Keratinocyte (primary cell): ENCODE measurements at regions not wholly inside any gene's neighbourhood (a gene's known extent, or its start where the extent isn't known, plus 50 kb on each side); places are given as distances from the start of the nearest gene placed in this dataset.

Experiments
- CTCF ChIP-seq, 3 experiments: IDR thresholded peaks in 1 of 3; conservative IDR thresholded peaks in 1 of 3; optimal IDR thresholded peaks in 1 of 3; 2 replicates in 2 of 3; 3 replicates in 1 of 3; pipeline versions ENCODE3 to v1.5.1; 2011; ENCODE audit warnings: low read length in 3 of 3, mild to moderate bottlenecking in 3 of 3, moderate library complexity in 2 of 3, control low read depth in 1 of 3, inconsistent platforms in 1 of 3; ENCODE audit not compliant: insufficient read depth in 2 of 3; ENCODE audit errors: extremely low read depth in 1 of 3
- EZH2 ChIP-seq: IDR thresholded peaks from one replicate; pipeline ENCODE4 v1.6.1; 2012; ENCODE audit warnings: inconsistent platforms, mild to moderate bottlenecking, low read length, moderate library complexity

DNA sequence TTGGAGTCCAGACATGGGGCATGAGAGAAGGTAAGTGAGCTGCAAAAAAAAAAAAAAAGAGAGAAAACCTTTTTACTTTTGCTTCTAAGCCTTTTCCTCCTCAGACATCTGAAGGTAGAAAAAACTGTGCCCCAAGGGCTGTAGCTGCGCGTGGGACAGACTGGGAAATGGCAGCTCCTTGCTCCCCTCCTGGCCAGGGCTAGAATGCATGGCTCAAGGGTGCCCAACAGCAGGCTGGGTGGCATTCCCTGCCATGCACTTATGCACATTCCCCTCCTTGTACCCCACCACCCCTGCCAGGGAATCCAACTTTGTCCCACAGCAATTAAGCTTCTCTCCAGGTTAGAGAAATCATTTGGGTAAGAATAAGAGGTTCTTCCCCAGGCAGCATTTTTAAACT is 421.2 kb downstream of the TRAM1L1 start:
- TF ChIP-seq CTCF (optimal IDR thresholded peaks at IDR 0.05 in 1 of 3, IDR thresholded peaks at IDR 0.05 in 1 of 3, conservative IDR thresholded peaks at IDR 0.05 in 1 of 3; ENCODE audit: extremely low read depth in 1 of 3, insufficient read depth in 2 of 3, low read length in 3 of 3), result peak in 1 of 3 experiments; percentile 27
- no peak for TF ChIP-seq EZH2
